GM18861 (cell line): ENCODE measurements at regions not wholly inside any gene's neighbourhood (a gene's known extent, or its start where the extent isn't known, plus 50 kb on each side); places are given as distances from the start of the nearest gene placed in this dataset.
A peak's percentile ranks its signal among the peaks of the same experiment; 100 is the strongest.

ENCODE experiments used
- ATAC-seq: cut with Tn5 transposase; IDR thresholded peaks from one replicate; pipeline ENCODE4 v1.9.1; 2021; ENCODE audit not compliant: unreplicated experiment

DNA sequence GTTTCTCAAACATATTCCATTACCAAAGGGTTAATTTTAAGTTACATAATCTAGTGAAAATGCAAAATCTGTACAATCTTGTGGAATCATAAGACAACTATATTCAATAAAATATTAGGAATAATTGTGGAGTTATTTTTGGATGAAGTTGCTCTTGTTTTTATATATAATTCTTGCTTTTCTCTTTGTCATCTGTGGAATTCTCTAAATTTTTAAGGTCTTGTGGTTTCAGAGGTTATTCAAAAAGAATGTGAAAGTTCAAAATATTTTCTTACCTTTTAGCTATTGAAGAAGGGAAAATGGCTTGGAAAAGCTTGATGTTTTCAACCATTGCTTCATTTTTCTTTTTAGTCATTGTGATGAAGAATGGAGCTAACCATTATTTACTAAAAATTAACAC lies 552.1 kb downstream of the TFEC start:
- no peak for ATAC-seq

DNA sequence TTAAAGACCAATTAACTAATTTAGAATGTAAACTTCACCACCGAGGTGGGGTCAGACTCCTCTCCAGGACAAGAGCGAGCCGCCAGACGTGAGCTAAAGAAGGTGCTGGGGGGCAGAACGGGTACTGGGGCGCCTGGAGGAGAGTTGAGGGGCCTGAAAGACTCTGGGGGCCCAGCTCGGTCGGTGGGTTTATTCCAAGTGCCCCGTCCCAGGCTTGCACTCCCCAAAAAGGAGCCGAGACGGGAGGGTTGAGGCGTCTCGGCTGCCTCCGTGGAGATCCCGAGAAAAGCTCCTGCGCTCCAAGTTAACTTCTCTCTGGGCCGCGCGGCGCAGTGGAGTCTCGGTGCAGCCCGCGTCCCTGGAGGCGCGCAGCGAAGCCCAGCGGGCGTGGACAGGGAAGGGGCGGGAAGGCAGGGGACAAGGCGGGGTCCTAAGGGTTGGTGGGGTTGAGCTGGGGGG lies 553.3 kb downstream of the TFEC start:
- ATAC-seq: no peak

GRCh38 chr7:115476671-115477181 lies 553.8 kb downstream of the TFEC start:
- ATAC-seq: no peak

DNA sequence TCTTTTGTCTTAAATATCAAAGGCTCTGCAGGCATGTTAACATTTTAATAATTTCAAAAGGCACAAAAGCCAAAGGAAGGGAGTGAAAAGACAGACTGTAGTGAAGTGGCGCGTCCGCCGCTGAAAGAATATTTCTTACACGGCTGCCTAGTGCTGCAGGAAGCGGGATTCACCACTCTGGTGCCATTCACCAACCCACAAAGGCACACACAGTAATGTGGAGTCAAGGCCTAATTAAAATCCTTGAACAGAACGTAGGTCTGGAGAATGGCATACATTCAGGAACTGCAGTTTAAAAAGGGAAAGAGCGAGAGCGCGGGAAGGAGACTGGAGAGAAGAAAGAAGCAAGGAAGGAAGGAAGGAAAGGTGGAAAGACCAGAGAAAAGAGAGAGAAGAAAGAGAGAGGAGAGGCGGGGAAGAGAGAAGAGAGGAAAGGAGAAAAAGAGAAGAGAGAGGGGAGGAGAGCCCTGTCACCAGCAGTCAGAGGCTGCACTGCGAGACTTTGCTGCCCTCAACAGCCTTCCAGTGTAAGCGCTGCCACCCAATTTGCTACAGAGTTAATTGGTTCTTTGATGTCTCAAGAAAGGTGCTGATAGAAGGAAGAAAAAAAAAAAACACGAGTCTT lies 554.0 kb downstream of the MDFIC start:
- ATAC-seq: no peak

- no peak for ATAC-seq
These were observed 553.3 kb downstream of the MDFIC start for GRCh38 chr7:115475206-115475605.

DNA sequence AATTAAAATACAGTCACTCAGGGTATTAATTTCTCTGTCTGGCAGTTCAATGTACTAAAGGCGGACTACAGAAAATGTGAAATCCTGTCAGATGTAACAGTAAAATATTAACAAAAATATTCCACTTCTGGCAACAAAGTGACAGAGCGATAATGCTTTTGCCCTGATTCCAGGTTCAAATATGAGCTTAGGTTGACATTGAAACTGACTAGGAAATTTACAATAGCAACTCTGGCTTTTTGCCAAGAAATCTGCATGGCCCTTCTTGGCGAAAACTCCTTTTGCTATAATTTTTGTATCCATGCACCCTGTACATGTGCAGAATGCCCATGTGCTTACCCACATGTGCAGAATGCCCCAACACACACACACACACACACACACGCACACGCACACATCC lies 552.2 kb downstream of the MDFIC start:
- ATAC-seq: no peak

DNA sequence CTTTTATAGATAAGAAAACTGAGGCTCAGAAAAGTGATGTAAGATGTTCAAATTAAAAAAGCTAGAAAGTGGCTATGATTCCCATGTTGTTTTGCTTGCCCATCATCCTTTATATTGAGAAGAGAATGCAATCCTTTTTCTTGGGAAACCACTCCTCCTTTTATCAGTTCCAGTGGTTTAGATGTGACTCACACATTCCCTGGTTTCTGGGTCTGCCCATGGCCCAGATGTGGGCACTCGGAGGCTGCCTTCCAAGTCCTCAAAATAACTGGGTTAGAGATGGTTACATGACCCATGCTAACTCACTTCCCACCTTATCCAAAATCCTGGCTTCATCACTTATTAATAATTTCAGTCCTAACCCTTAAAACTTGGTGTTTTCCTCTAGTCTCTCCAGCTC lies 550.0 kb downstream of the MDFIC start:
- no peak for ATAC-seq

- ATAC-seq: no peak
These were observed 540.6 kb downstream of the MDFIC start for GRCh38 chr7:115462301-115463015.

DNA sequence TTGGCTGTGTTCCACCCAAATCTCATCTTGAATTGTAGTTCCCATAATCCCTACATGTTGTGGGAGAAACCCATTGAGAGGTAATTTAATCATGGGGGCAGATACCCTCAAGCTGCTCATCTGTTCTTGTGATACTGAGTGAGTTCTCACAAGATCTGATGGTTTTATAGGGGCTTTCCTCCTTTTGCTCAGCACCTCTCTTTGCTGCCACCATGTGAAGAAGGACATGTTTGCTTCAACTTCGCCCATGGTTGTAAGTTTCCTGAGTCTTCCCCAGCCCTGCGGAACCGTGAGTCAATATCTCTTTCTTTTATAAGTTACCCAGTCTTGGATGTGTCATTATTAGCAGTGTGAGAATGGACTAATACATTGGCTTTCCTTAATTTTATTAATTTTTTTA lies 527.8 kb downstream of the MDFIC start:
- no peak for ATAC-seq

DNA sequence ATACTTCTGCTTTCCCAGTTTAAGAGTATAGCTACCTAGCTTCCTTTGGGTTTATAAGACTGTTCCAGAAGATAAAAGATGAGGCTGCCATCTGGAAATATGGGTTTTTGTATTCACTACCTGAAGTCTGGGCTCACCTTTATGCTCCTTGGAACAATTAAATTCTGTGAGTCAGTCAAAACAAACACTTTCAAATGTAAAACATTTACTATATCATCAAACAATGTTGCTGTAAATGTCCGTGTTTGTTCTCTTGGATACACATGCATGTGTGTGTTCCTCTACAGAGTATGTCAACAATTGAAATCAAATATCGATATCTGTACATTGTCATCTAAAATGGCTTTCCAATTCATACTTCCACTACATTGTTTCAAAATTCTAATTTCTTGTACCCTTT lies 525.6 kb downstream of the MDFIC start:
- ATAC-seq: no peak

- ATAC-seq: no peak
These were observed 519.1 kb downstream of the MDFIC start for GRCh38 chr7:115441033-115441432.

DNA sequence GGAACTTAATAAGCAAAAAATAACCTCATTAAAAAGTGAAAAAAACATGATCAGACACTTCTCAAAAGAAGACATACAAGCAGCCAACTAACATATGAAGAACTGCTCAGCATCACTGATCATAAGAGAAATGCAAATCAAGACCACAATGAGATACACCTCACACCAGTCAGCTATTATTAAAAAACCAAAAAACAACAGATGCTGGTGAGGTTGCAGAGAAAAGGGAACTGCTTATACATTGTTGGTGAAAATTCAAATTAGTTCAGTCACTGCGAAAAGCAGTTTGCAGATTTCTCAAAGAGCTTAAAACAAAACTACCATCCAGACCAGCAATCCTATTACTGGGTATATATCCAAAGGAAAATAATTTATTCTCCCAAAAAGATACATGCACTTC lies 513.3 kb downstream of the MDFIC start:
- ATAC-seq: peak; percentile 97

DNA sequence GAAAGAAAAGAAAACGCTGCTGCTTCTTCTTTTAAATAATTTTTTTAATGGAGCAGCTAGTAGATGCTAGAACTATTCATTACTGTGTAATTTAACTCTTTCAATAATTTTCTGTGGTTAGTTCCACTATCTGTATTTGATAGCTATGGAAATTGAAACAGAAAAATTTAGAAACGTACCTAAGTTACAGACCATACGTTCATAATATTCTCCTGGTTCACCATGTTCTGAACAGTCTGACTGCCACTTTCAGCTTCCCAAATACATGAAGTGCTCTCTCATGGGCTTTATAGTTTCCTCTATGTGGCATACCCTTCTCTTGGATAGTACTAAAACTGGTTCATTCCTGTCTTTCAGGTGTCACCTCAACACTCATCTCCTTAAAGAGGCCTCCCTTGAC lies 508.0 kb downstream of the MDFIC start:
- no peak for ATAC-seq

DNA sequence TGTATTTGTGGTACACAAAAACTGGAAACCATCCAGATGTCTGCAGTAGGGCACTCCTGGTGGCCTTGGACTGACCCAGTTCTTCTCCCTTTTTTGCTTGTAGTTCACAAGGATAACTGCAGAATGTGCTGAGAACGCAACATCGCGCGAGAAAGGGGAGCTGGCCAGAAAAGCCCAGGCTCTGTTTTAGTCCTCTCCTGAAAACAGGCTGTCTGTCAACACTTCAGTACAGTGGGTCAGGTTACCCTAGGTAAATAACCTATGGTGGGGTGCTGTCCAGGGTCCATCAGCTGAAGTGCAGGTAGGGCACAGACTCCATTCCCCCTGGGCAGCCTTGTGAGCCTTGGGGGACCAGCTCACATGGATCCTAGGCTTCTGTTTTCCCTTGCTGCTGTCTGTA lies 495.8 kb downstream of the MDFIC start:
- no peak for ATAC-seq

DNA sequence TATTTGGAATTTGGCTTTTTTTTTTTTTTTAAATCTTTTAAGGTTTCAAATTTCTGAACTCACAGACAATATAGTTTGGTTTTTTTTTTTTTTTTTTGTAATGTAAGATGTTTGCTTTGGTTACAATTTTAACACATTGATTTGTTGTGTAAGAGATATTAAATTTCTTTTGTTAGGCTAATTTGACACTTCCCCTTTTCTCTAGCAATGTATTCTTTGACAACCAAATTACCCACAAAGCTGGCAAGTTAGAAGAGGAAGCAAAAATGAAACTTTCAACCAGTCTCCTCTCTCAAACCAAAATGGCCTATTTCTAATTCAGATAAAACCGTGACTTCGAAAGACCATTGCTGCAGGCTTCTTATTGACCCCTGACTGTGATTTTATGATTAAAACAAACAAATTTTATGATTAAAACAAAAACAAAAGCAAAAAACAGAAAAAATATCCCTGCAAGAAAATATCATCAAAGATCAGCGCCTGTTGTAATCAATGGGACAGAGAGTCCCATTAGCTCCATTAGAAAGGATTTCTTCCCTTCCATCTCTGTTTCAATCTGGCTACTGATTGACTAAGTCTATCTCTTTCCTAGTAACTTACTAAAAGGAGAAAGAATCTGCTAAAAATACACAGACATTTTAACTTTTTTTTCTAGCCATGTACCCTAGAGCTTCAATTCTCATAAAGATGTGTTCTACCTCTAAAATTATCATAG lies 489.2 kb downstream of the MDFIC start:
- peak; percentile 94 for ATAC-seq

- ATAC-seq: no peak
These were observed 488.5 kb downstream of the MDFIC start for GRCh38 chr7:115410434-115410820.

DNA sequence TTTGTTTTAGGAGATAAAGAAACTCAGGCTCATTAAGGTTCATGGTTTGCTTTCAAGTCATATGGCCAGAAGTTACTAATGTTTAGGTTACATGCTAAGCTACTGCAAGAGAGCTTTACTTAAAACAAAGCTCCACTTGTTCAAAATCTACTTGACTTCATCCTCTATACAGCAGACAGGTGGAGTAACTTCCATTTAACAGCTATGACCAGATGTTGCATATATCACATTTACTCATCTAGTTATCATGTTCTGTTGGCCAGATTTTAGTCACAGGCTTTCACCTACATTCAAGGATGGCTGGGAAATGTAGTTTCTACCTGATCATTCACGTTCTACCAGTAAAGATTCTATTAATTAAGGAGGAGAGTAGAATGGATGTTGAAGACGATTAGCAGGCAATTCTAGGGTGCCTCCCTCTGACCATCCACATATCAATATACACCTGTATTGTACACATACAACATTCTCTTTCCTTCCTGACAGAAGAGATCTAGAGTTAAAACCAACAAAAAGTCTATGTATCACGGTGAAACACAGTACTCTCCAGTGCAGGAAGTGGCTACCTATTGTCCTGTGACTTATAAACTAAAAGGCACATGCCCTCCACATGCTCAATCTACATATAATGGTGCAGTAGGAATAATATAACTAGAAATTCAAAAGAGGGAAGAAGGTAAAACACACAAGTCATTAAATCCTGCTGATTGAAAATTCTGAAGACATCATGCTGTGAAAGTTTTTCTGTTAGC lies 488.0 kb downstream of the MDFIC start:
- ATAC-seq: no peak

DNA sequence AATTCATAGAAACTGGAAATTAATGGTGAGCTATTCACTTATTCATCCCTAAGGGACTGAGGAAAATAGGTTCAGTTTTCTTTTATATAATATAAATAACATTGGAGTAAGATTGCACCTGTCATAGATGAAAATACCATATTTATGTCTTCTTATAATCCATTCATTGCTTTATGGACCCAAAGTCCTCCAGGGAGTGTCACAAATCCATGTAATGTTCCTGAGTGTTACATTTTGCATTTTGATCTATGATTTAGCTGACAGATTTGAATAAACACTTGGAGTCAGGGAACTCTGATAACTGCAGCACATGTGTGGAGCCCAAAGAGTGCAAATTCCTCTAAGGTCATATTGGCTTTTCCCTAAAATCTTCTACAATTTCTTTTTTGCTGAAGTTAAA lies 484.3 kb downstream of the MDFIC start:
- ATAC-seq: no peak

DNA sequence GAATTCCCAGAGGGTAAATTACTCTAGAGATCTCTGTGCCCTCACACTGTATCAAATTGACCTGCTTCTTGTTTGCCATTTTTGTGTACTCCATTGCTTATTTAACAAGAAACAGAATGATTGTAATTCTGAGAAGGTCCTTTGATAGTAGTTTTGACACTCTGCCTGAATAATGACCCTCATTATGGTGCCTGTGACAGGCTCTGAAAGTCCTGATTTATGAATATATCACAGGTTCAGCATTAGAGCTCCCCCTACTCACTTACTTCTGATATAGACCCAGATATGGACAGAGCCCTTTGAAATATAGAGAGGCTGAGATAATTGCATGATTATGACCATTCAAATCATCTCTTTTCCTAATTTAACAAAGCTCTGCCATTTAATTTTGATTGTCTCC lies 465.2 kb downstream of the MDFIC start:
- ATAC-seq: no peak

DNA sequence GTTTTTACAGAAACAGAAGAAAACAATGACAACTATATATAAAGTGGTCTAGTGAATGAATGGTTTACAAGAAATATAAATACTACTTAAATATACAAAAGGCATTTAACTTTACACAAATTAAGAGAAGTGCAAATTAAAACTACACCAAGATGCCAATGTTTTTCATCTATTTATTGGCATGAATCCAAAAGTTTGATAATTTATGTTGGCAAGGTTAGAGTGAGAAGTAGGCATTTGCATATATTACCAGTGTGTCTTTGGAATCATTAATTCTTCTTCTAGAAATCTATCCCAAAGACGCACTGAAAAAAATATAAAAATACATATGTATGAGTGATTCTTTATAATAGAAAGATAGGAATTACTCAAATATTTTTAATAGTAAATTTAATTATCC lies 457.4 kb downstream of the MDFIC start:
- no peak for ATAC-seq

- ATAC-seq: no peak
These were observed 447.1 kb downstream of the MDFIC start for GRCh38 chr7:115368998-115369397.
